Neural cell (in vitro differentiated cells): ENCODE measurements at regions not wholly inside any gene's neighbourhood (a gene's known extent, or its start where the extent isn't known, plus 50 kb on each side); places are given as distances from the start of the nearest gene placed in this dataset.

Experiments
- CTCF ChIP-seq: fragments of 450-650 bp; IDR thresholded peaks from 2 replicates; pipeline ENCODE4 v1.5.1; 2014; ENCODE audit warnings: antibody characterized with exemption, mild to moderate bottlenecking, moderate library complexity; ENCODE audit not compliant: poor library complexity, severe bottlenecking
- EP300 ChIP-seq: fragments of 450-650 bp; conservative IDR thresholded peaks from 2 replicates; pipeline ENCODE4 v1.6.1; 2014; ENCODE audit warnings: antibody characterized with exemption, mild to moderate bottlenecking, moderate library complexity; ENCODE audit not compliant: poor library complexity, severe bottlenecking
- EZH2 ChIP-seq: fragments of 200-600, 300-800 bp; shearing (Covaris generic), sonication (generic); IDR thresholded peaks from 2 replicates; pipeline ENCODE4 v1.6.1; 2014; ENCODE audit warnings: antibody characterized with exemption, low read length, borderline replicate concordance, mild to moderate bottlenecking; ENCODE audit not compliant: insufficient read depth, poor library complexity, severe bottlenecking
- MXI1 ChIP-seq: fragments of 450-650 bp; conservative IDR thresholded peaks from 2 replicates; pipeline ENCODE4 v1.6.1; 2014; ENCODE audit warnings: antibody characterized with exemption, mild to moderate bottlenecking; ENCODE audit not compliant: poor library complexity, severe bottlenecking
- POLR2AphosphoS5 ChIP-seq: IDR thresholded peaks from 2 replicates; pipeline ENCODE4 v1.6.1; 2012
- REST ChIP-seq: IDR thresholded peaks from 2 replicates; pipeline ENCODE4 v1.6.1; 2012; ENCODE audit warnings: borderline replicate concordance

- TF ChIP-seq POLR2AphosphoS5, result no peak
- no peak for TF ChIP-seq CTCF
- TF ChIP-seq EZH2, result no peak
- TF ChIP-seq MXI1, result no peak
- no peak for TF ChIP-seq REST
- no peak for TF ChIP-seq EP300
Observed at GRCh38 chr2:48085888-48086287, 179.6 kb upstream of the FBXO11 start.
